ENCODE measurements at regions not wholly inside any gene's neighbourhood (a gene's known extent, or its start where the extent isn't known, plus 50 kb on each side); places are given as distances from the start of the nearest gene placed in this dataset.
"Not testable (repeated sequence)": the region's sequence is repeated elsewhere in the genome, so short reads cannot be mapped to it uniquely, and the experiment has no call there.

DNA sequence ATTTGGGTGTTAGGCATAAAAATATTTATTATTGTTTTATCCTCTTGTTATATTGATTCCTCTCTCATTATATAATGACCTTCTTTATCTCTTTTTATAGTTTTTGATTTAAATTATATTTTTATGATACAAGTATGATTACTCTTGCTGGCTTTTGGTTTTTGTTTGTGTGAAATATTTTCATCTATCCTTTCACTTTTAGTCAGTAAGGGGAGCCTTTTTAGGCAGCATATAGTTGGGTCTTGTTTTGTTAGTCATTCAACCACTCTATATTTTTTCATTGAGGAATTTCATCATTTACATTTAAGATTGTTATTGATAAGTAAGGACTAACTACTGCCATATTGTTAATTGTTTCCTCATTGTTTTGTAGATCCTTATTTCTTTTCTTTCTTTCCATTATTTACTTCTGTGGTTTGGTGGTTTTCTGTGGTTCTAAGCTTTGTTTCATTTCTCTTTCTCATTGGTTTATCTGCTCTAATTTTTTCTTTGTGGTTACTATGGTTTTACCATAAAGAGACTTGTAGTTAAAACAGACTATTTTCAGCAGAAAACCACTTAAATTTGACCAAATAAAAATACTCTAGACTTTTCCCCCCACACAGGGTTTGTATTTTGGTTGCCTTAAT lies 593.1 kb downstream of the NUF2 start:
- DNase-seq: no peak

DNA sequence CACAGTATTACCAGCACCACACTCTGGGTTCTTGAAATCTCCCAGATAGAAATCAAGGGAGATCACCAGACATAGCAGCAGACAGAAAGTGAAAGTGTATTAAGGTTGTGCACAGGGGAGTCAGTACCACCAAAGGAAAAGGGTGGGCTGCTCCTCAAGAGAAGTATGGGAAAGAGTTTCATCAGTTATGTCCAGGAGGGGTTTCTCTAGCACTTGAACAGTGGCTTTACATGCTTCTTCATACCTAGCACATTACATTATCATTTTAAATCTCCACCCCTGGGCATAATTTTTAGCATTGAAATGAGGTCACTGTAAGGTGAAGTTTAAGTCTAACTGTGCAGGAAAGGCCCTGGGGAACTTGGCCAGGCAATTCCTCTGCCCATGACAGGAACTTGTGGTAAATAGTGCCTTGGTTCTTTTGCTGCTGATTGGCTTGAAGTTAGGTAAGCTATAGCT lies 601.0 kb downstream of the NUF2 start:
- DNase-seq: no peak

DNA sequence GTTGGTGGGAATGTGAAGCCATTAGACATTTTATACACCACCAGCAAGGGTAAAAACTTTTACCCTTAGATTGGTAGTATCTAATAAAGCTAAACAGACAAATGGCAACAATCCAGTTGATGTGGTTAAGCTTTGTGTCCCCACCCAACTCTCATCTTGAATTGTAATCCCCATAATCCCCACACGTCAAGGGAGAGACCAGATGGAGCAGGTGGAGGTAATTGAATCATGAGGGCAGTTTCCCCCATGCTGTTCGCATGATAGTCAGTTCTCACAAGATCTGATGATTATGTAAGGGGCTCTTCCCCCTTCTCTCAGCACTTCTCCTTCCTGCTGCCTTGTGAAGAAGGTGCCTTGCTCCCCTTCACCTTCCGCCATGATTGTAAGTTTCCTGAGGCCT lies 602.3 kb downstream of the NUF2 start:
- no peak for DNase-seq

DNA sequence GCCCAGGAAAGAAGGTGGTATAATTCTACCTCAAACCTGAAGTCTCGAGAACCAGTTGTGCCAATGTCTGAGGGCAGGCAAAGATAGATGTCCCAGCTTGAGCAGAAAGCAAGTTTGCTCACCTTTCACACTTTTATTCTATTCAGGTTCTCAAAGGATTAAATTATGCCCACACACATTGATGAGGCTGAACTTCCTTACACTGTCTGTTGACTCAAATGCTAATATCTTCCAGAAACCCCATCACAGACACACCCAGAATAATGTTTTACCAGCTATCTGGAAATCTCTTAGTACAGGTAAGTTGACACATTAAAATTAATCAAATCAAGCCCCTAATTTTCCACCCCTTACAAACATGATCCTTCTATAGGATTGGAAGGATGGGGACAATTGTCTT lies 605.7 kb downstream of the NUF2 start:
- DNase-seq: no peak

DNA sequence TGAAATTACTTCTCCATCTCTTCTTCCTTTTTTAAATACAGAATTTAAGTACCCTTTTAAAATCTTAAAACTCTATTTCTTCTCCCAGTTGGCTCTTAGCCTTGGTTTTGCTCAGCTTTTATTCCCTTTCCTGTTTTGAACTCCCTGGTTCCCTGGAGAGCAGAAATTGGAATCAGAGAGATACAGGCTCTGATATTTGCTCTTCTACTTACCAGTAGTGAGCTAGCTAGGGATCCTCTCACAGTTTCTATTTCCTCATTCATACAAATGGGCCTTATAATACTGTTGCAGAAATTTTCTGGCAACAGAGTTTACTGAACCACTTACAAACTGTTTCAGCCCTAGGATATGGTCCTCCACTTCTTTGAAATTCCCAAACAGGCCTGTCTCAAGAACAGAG lies 606.3 kb downstream of the NUF2 start:
- no peak for DNase-seq

DNA sequence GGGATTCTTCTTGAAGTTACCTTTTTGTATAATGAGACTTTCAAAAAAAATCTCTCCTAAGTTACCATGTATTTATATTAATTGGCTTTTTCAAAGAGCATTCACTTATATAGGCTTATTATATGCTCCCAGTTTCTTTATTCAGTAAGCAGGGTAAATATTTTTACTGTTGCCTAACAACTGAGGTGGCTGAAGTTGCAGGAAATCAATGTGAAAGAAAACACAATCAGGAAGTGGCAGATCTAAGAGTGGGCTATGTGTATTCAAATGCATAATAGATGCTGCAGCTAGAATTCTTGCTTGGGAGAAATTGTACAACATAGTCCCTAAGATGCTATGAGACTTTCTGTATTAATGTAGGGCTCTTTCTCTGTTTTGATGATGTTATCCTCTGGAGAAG lies 606.9 kb downstream of the NUF2 start:
- no peak for DNase-seq

DNA sequence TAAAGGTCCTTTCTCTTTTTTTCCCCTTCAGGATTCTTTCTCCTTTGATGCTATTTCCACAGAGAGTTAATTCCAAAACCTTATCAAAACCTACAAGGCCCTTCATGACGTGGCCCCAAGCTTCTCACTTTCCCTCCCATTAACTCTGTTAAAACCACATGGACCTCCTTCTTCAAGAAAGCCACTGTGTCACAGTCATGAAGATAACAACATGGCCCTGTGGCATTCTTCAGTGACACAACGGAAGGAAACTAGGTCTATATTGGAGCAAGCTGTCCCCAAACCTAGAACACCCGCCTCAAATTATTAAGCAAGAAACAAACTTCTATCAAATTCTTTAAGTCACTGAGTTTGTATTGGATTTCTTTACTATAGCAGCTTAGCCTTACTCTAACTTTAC lies 611.1 kb downstream of the NUF2 start:
- no peak for DNase-seq

DNA sequence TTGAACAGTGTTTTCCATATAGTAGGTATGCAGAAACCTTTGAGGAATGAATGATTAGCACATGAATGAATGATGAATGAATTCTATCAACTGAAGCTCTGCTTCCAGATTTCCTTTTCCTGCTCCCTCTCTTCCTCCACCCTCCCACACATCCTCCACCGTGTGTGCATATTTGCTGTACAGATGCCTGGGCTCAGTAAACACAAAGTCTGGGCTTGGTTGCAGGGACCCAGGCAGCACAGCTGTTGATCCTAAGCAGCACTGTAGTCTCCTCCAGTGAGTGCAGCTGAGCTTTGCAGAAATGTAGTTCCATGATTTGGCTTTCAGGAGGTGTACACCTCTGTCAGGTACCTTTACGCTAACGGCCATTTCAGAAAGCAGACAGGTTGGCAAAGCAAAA lies 611.7 kb downstream of the NUF2 start:
- no peak for DNase-seq

DNA sequence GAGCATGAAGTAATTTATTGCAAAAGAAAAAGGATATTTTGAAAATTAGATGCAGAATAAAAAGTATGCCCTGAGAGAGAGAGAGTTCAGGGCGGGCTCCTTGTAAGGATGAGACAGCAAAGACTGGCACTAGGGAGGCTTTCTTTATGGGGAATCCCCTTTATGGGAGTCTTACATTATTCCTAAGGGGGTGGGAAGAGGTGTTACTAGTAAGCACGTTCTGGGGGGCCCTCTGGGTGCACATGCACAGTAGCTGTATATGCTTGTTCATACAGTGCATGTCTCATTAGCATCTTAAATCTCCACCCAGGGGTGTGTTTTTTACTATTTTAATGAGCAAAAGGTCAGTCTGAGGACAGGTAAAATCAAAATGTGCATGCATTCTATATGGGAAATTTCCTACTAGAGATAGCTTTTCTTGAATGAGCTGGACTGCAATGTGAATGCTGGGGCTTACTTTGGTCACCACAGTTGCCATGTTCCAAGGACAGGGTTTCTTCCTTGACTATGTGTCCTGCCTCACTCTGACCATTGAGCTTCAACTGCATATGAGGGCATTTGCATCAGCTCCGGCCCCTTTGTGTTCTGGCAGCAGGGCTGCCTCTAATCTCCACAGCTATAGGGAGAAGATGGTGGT lies 614.1 kb downstream of the NUF2 start:
- DNase-seq: no peak

DNA sequence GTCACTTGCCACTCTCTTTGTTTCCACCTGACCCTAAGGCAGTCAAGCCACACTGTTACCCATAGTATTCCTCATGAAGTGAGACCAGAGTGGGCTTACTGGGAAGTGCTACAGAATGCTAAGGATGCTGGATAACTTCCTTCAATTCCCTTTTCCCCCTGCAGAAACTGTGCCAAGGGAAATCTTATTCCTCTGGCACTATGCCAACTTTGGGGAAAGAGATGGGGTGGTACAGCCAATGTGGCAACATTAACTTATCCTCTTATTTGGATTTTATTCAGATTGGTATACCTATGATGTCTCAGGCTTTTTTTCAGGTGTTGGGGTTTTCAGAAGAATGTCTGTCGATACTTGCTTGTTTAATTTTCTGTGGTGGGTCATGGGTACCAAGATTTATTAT lies 599.4 kb upstream of the PBX1 start:
- DNase-seq: no peak

DNA sequence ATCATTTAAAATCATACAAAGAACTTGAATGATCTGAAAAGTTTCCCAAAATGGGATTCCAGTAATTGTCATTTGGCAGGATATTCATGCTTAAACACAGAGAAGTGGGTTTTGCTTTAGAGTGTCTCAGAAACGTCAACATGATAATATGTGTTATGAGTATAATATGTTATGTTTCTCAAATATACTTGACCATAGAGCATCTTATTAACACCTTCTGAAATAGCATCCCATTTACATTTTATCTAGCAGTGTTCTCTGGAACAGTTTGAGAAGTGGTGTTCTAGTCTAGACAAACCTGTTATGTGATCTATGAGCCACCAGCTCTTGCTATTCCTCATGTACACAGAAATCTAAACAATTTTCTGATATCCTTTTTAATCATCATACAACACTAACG lies 588.8 kb upstream of the PBX1 start:
- no peak for DNase-seq

DNA sequence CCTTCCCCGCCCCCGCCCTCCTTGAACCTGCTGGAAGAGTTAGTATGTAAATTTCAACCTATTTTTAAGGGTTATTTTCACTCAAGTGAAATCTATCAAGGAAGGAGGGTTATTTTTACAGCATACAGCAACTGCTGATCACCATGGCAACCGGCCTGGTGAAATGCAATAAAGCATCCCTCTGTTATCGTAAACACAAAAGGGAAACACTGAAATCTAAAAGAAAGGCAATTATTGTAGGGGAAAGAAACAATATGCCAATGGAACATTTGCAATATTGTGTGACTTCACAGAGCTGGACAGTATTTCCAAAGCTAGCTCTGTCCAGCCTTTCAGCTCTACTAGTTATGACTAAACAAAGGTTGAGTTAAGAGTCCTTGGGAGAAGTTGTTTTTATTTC lies 588.3 kb upstream of the PBX1 start:
- DNase-seq: no peak

DNA sequence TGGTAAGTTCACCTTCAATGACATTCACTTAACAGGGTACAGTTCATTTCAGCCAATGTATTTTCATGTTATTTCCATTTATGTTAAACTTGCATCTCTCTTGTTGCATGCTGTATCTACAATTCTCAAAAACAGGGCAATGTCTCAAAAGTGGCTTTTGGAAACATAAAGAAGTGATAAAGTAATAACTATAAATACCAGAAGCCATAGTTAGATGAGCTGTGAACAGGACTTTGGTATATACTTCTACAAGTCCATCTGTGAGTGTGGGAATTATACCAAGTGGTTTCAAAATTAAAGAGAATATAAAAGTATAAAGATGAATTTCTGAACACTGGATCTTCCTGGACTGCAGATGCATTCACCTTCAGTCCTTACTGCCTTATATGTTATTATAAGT lies 585.4 kb upstream of the PBX1 start:
- DNase-seq: no peak

DNA sequence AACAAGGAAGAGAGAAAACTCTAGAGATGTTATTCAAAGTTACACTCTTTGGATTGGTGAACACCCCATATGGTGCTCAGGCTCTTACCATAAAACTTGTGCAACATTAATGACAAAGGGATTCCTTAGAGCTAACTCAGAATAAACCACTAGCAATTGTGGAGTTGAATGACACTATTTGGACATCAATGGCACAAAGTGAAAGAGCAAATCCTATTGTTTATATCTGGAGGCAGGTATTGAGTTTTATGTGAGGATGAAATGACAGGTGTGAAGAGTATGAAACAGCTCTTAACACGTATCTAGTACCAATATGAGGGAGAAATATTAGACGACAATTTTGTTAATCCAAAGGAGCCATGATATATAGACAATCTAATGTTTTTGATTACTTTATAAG lies 584.9 kb upstream of the PBX1 start:
- no peak for DNase-seq

DNA sequence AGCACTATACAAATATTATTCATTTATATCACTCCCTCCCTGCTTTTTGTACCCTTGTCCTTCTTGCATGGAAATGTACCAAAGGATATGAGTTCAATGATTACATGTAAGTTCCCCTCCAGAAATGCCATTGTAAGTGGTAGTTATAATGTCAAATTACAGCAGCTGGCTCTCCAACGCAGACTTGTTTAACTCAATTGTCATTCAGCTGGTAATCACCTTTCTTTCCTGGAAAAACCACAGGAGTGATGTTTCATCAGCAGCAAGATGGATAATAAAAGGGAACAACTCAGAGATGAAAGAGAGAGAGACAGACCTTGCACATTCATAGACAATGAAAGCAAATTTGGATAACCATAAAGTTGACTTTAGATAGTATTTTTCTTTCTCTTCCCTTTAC lies 578.6 kb upstream of the PBX1 start:
- no peak for DNase-seq

DNA sequence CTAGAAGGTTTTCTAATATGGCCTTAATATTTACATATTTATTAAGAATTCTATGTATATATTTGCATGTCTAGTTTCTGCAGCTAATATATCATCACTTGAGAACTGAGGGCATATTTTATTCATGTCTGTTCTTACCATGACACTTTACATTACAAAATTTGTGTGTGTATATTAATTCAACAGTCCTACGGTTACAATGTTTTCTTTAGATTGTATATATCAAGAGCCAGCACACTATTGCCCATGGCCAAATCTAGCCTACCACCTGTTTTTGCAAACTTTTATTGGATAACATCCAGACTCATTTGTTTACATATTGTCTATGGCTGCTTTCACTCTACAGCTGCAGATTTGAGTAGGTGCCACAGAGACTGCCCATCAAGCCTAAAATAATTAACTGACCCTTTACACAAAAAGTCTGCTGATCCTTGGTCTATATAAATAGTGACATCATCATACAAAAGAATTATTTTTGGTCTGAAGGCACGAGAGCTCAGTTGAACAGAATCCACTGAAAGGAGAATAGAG lies 577.4 kb upstream of the PBX1 start:
- DNase-seq: no peak

DNA sequence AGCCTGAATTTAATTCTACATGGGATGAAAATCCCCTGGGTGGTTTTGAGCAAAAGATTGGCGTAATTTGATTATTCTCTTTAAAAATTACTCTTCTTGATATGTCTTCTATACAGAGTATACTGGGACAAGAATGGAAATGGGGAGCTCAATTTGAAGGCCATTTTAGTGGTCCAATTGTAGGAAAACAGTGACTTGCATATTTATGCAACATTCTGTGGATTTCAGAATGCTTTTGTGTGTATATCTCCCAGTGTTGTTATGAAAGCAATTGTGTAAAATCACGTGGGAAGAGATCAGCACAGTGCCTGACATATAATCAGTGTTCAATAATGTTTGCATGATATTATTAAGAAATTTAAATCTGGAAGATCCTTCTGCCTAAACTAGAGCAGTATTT lies 575.9 kb upstream of the PBX1 start:
- DNase-seq: no peak

DNA sequence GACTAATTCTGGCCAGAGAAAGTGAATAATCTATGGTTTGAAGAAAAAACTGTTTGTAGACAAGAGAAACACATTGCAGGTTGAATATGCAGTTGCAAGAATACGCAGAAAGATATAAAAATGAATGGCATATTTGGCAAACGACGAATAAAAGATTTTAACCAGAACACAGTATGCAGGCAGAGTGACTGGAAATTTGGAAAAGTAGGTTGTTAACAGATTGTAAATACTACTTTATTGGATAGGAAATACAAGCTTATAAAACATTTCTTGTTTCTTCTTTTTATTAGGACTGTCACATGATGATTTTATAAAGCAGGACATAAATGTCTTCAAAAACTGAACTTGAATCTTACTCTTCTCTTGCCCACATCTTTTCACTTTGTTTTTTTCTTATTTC lies 573.3 kb upstream of the PBX1 start:
- no peak for DNase-seq

DNA sequence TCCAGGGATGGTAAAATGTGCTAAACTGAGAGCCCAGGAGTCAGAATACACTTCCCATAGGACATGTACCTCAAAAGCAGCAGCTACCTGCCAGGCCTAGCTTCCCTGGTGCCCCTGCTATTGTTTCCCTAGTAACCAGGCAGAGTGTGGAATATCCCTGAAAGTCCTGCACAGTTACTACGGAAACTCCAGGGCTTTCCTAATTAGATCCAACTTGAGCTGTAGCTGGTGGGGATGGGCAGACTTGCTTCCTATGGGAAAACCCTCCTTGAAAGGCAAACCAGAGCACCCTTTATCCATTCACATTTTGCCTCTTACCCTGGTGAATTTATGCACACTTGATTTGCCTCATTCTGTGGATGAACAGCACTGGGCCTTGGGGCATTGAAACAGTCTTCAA lies 559.9 kb upstream of the PBX1 start:
- DNase-seq: no peak

DNA sequence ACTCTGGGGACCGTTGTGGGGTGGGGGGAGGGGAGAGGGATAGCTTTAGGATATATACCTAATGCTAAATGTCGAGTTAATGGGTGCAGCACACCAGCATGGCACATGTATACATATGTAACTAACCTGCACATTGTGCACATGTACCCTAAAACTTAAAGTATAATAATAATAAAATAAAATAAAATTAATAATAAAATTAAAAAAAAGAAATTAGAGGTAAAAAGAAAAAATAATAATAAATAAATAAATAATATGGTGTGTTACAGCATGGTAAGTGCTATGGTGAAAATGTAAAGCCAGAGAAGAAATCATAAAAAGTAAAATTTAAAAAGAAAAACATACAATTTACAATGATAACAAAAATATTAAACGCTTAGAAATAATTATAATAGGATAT lies 552.8 kb upstream of the PBX1 start:
- not testable (repeated sequence) for DNase-seq

DNA sequence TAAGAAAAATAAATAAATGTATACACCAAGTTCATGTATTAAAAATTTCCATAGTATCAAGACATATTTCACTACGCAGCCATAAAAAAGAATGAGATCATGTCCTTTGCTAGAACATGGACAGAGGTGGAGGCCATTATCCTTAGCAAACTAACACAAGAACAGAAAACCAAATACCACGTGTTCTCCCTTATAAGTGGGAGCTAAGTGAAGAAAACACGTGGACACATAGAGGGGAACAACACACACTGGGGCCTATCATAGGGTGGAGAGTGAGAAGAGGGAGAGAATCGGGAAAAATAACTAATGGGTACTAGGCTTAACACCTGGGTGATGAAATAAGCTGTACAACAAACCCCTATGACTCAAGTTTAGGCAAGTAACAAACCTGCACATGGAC lies 552.4 kb upstream of the PBX1 start:
- no peak for DNase-seq

DNA sequence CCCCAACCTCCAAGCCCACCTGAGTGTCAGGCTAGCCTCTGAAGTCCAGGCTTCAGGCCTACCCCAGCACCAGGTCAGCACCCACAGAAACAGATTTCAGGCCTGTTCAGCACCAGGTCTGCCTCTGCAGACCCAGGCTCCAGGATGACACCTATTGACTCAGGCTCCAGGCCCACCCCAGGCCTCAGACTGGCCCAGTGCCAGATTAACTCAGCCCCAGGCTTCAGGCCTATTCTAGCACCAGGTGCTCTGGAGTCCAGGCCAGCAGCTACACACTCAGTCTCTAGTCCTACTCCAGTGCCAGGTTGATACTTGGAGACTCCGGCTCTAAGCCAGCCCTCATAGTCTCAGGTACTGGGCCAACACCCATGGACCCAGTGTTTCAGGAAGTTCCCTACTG lies 541.7 kb upstream of the PBX1 start:
- DNase-seq: no peak

DNA sequence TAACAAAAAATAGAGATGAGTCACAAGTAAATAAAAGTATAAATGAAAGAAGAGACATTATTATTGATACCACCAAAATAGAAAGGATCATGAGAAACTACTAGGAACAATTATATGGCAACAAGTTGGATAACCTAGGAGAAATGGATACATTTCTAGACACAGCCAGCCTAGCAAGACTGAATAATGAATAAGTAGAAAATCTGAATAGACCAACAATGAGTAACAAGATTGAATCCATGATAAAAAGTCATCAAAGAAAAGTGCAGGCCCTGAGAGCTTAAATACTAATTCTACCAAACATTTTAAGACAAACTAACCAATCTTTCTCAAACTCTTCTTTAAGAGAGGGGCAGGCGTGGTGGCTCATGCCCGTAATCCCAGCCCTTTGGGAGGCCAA lies 538.6 kb upstream of the PBX1 start:
- DNase-seq: no peak

DNA sequence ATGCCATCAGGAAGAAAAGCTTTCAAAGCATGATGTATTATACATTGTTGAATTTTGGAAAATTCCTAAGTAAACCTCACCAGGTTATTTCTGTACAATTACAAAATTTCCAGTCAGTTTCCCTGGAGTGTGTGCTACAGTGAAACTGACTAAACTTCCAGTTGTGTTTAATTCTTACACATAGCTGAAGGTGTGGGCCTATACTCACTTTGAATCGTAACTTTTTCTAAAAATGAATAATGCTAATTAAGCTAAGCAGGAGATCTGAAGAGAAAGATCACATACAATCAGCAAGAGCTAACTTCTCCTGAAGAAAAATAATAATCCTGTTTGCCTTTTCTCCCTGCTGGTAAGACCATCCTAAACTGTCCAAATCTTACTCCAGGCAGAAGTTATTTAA lies 537.2 kb upstream of the PBX1 start:
- no peak for DNase-seq

DNA sequence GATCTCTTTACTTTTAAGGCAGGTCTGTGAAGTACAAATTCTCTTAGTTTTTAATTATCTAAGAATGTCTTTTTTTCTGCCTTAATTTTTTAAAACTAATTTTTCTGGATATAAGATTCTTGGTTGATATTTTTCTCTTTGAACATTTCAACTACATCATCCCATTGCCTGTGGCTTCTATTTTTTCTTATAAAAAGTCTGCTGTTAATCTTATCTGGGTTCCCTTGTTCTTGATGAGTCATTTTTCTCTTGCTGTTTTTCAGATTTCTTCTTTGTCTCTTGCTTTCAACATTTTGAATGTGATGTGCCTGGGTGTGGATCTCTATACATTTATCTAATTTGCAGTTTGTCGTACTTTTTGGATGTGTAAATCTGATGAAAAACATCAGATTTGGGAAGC lies 525.2 kb upstream of the PBX1 start:
- no peak for DNase-seq

Measured in activated gamma-delta T cell treated with Interleukin-2 at 50 U/mL for 16 hours (primary cell).